ENCODE measurements at regions not wholly inside any gene's neighbourhood (a gene's known extent, or its start where the extent isn't known, plus 50 kb on each side); places are given as distances from the start of the nearest gene placed in this dataset.

GRCh38 chr16:61540216-61540615, 496.0 kb downstream of the CDH8 start:
- TF ChIP-seq GATA3 (IDR thresholded peaks at IDR 0.05; ENCODE audit: low read depth, low read length): no peak
- TF ChIP-seq GATA2 (IDR thresholded peaks at IDR 0.05; ENCODE audit: low read depth, low read length): no peak

GRCh38 chr16:61530697-61531096, 505.5 kb downstream of the CDH8 start:
- no peak for TF ChIP-seq GATA2 (IDR thresholded peaks at IDR 0.05; ENCODE audit: low read depth, low read length)
- TF ChIP-seq GATA3 (IDR thresholded peaks at IDR 0.05; ENCODE audit: low read depth, low read length): no peak

- TF ChIP-seq GATA2 (IDR thresholded peaks at IDR 0.05; ENCODE audit: low read depth, low read length): no peak
- no peak for TF ChIP-seq GATA3 (IDR thresholded peaks at IDR 0.05; ENCODE audit: low read depth, low read length)
Observed at GRCh38 chr16:61500851-61501250, 535.4 kb downstream of the CDH8 start.

GRCh38 chr16:61480250-61480649, 556.0 kb downstream of the CDH8 start:
- TF ChIP-seq GATA2 (IDR thresholded peaks at IDR 0.05; ENCODE audit: low read depth, low read length) (no peak), GATA3 (IDR thresholded peaks at IDR 0.05; ENCODE audit: low read depth, low read length) (no peak)

- no peak for TF ChIP-seq GATA2 (IDR thresholded peaks at IDR 0.05; ENCODE audit: low read depth, low read length)
- no peak for TF ChIP-seq GATA3 (IDR thresholded peaks at IDR 0.05; ENCODE audit: low read depth, low read length)
Observed at GRCh38 chr16:61471737-61472136, 564.5 kb downstream of the CDH8 start.

- TF ChIP-seq GATA2 (IDR thresholded peaks at IDR 0.05; ENCODE audit: low read depth, low read length) (no peak), GATA3 (IDR thresholded peaks at IDR 0.05; ENCODE audit: low read depth, low read length) (no peak)
Observed at GRCh38 chr16:61471023-61471422, 565.2 kb downstream of the CDH8 start.

- TF ChIP-seq GATA2 (IDR thresholded peaks at IDR 0.05; ENCODE audit: low read depth, low read length) (no peak), GATA3 (IDR thresholded peaks at IDR 0.05; ENCODE audit: low read depth, low read length) (no peak)
Observed at GRCh38 chr16:61465285-61465684, 571.0 kb downstream of the CDH8 start.

GRCh38 chr16:61460020-61460419, 576.2 kb downstream of the CDH8 start:
- TF ChIP-seq GATA2 (IDR thresholded peaks at IDR 0.05; ENCODE audit: low read depth, low read length): no peak
- no peak for TF ChIP-seq GATA3 (IDR thresholded peaks at IDR 0.05; ENCODE audit: low read depth, low read length)

- TF ChIP-seq GATA3 (IDR thresholded peaks at IDR 0.05; ENCODE audit: low read depth, low read length) (no peak), GATA2 (IDR thresholded peaks at IDR 0.05; ENCODE audit: low read depth, low read length) (no peak)
Observed at GRCh38 chr16:61435346-61435745, 600.9 kb downstream of the CDH8 start.

GRCh38 chr16:61432421-61432820, 603.8 kb downstream of the CDH8 start:
- TF ChIP-seq GATA2 (IDR thresholded peaks at IDR 0.05; ENCODE audit: low read depth, low read length): no peak
- TF ChIP-seq GATA3 (IDR thresholded peaks at IDR 0.05; ENCODE audit: low read depth, low read length): no peak

- no peak for TF ChIP-seq GATA3 (IDR thresholded peaks at IDR 0.05; ENCODE audit: low read depth, low read length)
- TF ChIP-seq GATA2 (IDR thresholded peaks at IDR 0.05; ENCODE audit: low read depth, low read length): no peak
Observed at GRCh38 chr16:61421111-61421510, 615.1 kb downstream of the CDH8 start.

GRCh38 chr16:61419791-61420190, 616.4 kb downstream of the CDH8 start:
- TF ChIP-seq GATA3 (IDR thresholded peaks at IDR 0.05; ENCODE audit: low read depth, low read length) (no peak), GATA2 (IDR thresholded peaks at IDR 0.05; ENCODE audit: low read depth, low read length) (no peak)

- TF ChIP-seq GATA2 (IDR thresholded peaks at IDR 0.05; ENCODE audit: low read depth, low read length): no peak
- TF ChIP-seq GATA3 (IDR thresholded peaks at IDR 0.05; ENCODE audit: low read depth, low read length): no peak
Observed at GRCh38 chr16:61415126-61415525, 621.1 kb downstream of the CDH8 start.

GRCh38 chr16:61413021-61413420, 623.2 kb downstream of the CDH8 start:
- TF ChIP-seq GATA3 (IDR thresholded peaks at IDR 0.05; ENCODE audit: low read depth, low read length): no peak
- TF ChIP-seq GATA2 (IDR thresholded peaks at IDR 0.05; ENCODE audit: low read depth, low read length): no peak

- TF ChIP-seq GATA3 (IDR thresholded peaks at IDR 0.05; ENCODE audit: low read depth, low read length) (no peak), GATA2 (IDR thresholded peaks at IDR 0.05; ENCODE audit: low read depth, low read length) (no peak)
Observed at GRCh38 chr16:61412562-61412961, 623.7 kb downstream of the CDH8 start.

- no peak for TF ChIP-seq GATA2 (IDR thresholded peaks at IDR 0.05; ENCODE audit: low read depth, low read length)
- TF ChIP-seq GATA3 (IDR thresholded peaks at IDR 0.05; ENCODE audit: low read depth, low read length): no peak
Observed at GRCh38 chr16:61409604-61410003, 626.6 kb downstream of the CDH8 start.

Measured in SH-SY5Y (cell line).